ENCODE measurements at regions not wholly inside any gene's neighbourhood (a gene's known extent, or its start where the extent isn't known, plus 50 kb on each side); places are given as distances from the start of the nearest gene placed in this dataset.

DNA sequence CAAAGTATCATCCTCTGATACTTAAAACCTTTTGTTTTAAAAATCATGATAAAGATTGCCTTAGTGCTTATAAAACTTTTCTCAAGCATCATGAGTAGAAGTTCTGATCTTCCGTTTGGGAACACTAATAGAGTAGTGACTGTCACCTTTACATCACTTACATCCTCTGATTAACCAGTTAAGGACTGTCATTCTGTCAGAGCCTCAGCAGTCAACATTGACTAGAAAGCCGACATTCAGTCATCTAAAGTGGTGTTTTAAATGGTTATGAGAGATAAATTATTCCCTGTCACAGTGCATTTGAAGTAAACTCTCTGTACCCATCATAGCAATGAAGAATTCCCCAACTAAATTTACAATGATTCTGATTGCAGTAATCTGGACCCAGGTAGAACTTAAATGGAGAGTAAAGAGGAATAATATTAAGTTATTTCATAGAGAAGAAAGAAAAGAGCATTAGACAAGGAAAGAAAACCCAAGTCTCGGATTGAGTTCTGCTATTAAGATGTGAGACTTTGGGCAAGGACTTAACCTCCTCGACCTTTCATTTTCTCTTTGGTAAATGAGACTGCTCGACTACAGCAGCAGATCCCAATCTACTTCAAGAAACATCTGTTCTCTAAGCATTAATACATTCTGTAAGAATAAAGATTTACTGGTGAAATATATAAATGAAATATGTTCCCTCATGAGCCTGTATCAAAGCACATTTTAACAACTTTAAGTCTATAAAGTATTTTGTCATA, 563.9 kb upstream of the LMO3 start:
- no peak overlapping the region for H3K27ac ChIP-seq
- no peaks in the 10 kb centered on the region for H3K36me3 ChIP-seq
- no peaks in the 10 kb centered on the region for H3K27me3 ChIP-seq
- H3K4me3 ChIP-seq = no peak overlapping the region
- intact Hi-C loops (cut with DNase I; ENCODE audit: low total_unique reads) = loop anchor here (10.0 kb wide), 1 partner anchor 1745 kb away; no protein-coding TSS in a partner anchor
- TF ChIP-seq, protein P1, sequence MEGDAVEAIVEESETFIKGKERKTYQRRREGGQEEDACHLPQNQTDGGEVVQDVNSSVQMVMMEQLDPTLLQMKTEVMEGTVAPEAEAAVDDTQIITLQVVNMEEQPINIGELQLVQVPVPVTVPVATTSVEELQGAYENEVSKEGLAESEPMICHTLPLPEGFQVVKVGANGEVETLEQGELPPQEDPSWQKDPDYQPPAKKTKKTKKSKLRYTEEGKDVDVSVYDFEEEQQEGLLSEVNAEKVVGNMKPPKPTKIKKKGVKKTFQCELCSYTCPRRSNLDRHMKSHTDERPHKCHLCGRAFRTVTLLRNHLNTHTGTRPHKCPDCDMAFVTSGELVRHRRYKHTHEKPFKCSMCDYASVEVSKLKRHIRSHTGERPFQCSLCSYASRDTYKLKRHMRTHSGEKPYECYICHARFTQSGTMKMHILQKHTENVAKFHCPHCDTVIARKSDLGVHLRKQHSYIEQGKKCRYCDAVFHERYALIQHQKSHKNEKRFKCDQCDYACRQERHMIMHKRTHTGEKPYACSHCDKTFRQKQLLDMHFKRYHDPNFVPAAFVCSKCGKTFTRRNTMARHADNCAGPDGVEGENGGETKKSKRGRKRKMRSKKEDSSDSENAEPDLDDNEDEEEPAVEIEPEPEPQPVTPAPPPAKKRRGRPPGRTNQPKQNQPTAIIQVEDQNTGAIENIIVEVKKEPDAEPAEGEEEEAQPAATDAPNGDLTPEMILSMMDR (IDR thresholded peaks at IDR 0.05) = no peak
- TF ChIP-seq POLR2A (IDR thresholded peaks at IDR 0.05) = no peak
- no peak for DNase-seq
- no peaks in the 10 kb centered on the region for H3K9me3 ChIP-seq
- H3K4me1 ChIP-seq = no peaks in the 10 kb centered on the region

DNA sequence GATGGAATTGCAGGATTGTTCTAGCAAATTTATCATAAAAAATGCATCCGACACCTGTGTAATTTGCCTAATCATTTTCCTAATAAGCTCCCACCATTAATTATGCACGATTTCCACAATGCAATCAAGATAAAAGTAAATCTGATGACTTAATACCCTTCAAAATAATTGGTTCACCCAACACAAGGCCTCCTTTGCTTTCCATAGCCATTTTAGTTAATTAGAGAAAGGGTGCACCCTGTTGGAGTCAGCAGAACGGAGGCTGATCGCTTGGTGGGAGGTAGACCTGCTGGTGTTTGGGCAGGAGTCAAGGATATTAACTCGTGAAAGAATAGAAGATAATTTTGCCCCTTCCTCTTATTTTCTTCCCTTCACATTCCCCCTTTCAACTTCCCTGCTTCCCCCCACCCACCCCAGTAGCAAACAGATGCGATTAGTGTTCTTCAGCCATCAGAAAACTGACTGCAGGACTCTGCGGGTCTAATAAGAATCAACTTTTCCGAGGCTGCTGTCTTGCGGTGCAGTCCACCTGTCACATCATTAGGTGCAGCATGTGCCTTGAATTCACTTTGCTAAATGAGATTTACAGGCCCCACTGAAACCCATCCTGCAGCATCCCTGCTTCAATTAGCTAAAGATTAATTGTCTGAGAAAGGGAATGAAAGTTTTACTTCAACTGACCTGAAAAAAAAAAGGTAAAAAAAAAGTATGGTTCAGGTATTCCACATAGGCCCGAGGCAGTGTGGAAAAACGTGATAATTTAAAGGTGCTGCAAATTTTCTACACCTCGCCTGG, 553.7 kb upstream of the LMO3 start:
- H3K27ac ChIP-seq = no peak overlapping the region
- H3K27me3 ChIP-seq = no peaks in the 10 kb centered on the region
- H3K4me3 ChIP-seq = no peak overlapping the region
- no peaks in the 10 kb centered on the region for H3K9me3 ChIP-seq
- DNase-seq = no peak
- no peak for TF ChIP-seq POLR2A (IDR thresholded peaks at IDR 0.05)
- TF ChIP-seq, protein P1 (IDR thresholded peaks at IDR 0.05) = no peak
- H3K4me1 ChIP-seq = no peaks in the 10 kb centered on the region
- intact Hi-C loops (cut with DNase I; ENCODE audit: low total_unique reads) = no loop called here
- no peaks in the 10 kb centered on the region for H3K36me3 ChIP-seq

DNA sequence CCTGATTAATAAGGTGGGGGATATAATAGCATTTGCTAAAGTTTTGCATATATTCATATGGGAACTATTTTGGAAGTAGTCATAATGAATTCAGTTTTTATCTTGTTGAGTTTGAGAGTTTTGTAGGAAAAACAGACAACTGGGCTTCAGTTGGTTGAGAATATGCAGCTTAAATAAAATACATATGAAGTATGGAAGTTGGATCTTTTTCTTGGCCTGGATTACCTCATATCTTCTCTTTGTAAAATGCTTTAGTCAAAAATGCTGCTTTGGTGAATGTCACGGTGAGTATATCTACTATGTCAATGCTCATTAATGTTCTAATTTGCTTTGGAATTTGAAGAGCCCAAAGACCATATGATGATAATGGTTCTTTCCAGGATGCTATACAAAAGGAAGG, 552.2 kb upstream of the LMO3 start:
- no peak overlapping the region for H3K4me3 ChIP-seq
- H3K4me1 ChIP-seq = no peaks in the 10 kb centered on the region
- H3K27me3 ChIP-seq = no peaks in the 10 kb centered on the region
- intact Hi-C loops (cut with DNase I; ENCODE audit: low total_unique reads) = no loop called here
- no peak for TF ChIP-seq POLR2A (IDR thresholded peaks at IDR 0.05)
- TF ChIP-seq, protein P1 (IDR thresholded peaks at IDR 0.05) = no peak
- DNase-seq = no peak
- H3K9me3 ChIP-seq = no peaks in the 10 kb centered on the region
- no peaks in the 10 kb centered on the region for H3K36me3 ChIP-seq
- no peak overlapping the region for H3K27ac ChIP-seq

DNA sequence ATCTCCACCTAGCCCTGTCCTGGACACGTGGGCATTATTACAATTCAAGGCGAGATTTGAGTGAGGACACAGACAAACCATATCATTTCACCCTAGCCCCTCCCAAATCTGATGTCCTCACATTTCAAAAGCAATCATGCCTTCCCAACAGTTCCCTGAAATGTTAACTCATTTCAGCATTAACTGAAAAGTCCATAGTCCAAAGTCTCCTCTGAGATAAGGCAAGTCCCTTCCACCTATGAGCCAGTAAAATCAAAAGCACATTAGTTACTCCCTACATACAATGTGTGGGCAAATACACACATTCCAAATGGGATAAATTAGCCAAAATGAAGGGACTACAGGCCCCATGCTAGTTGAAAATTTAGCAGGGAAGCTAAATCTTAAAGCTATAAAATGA, 546.0 kb upstream of the LMO3 start:
- H3K36me3 ChIP-seq = no peaks in the 10 kb centered on the region
- TF ChIP-seq, protein P1 (IDR thresholded peaks at IDR 0.05) = no peak
- no peak for TF ChIP-seq POLR2A (IDR thresholded peaks at IDR 0.05)
- DNase-seq = no peak
- intact Hi-C loops (cut with DNase I; ENCODE audit: low total_unique reads) = no loop called here
- no peak overlapping the region for H3K27ac ChIP-seq
- no peak overlapping the region for H3K4me3 ChIP-seq
- no peaks in the 10 kb centered on the region for H3K4me1 ChIP-seq
- no peaks in the 10 kb centered on the region for H3K27me3 ChIP-seq
- H3K9me3 ChIP-seq = no peaks in the 10 kb centered on the region

DNA sequence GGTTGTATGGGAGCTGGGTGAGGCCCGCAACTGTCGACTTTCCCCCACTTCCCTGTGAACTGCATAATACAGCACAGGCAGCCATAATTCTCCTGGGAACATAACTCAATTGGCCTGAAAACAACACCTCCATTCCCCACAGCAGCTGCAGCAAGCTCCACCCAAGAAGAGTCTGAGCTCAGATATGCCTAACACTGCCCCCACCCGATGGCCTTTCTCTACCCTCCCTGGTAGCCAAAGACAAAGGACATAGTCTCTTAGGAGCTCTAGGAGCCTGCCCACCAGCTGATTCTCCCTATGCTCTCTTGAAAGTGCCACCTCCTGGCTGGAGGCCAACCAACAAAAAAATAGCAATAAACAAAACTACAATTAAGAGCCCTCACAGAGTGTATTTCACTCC, 542.7 kb upstream of the LMO3 start:
- DNase-seq = no peak
- intact Hi-C loops (cut with DNase I; ENCODE audit: low total_unique reads) = no loop called here
- TF ChIP-seq, protein P1 (IDR thresholded peaks at IDR 0.05) = no peak
- no peak for TF ChIP-seq POLR2A (IDR thresholded peaks at IDR 0.05)
- Histone ChIP-seq H3K4me1 (no peaks in the 10 kb centered on the region), H3K4me3 (no peak overlapping the region), H3K9me3 (no peaks in the 10 kb centered on the region), H3K27ac (no peak overlapping the region), H3K36me3 (no peaks in the 10 kb centered on the region), H3K27me3 (no peaks in the 10 kb centered on the region)

All from uterus (tissue), 3 donors.